CD14-positive monocyte (primary cell): ENCODE measurements at regions not wholly inside any gene's neighbourhood (a gene's known extent, or its start where the extent isn't known, plus 50 kb on each side); places are given as distances from the start of the nearest gene placed in this dataset.

Experiments used
- DNase-seq, 3 donors: peaks; one replicate each; pipeline ENCODE4 v3.0.0-alpha.2; 2011 to 2022
- H2AFZ ChIP-seq: 2 replicates; pipeline ENCODE4 v1.6.0; 2012; ENCODE audit warnings: mild to moderate bottlenecking, low read depth, low read length, inconsistent platforms; ENCODE audit not compliant: insufficient read depth, poor library complexity, severe bottlenecking
- H3K27ac ChIP-seq, 2 donors: 1 replicate in 1 of 2; 2 replicates in 1 of 2; pipeline ENCODE4 v1.5.1; 2012 to 2013; ENCODE audit warnings: low read length in 2 of 2, control low read depth in 1 of 2, inconsistent platforms in 1 of 2, low read depth in 1 of 2, mild to moderate bottlenecking in 1 of 2
- H3K27me3 ChIP-seq, 2 donors: one replicate each; pipeline versions ENCODE4 v1.6.0 to v1.6.1; 2011 to 2013; ENCODE audit warnings: low read length in 2 of 2; ENCODE audit not compliant: control insufficient read depth in 2 of 2, insufficient read depth in 2 of 2
- H3K36me3 ChIP-seq, 2 donors: replicated peaks in 1 of 2; 1 replicate in 1 of 2; 2 replicates in 1 of 2; pipeline versions ENCODE4 v1.5.1 to v1.6.1; 2012 to 2013; ENCODE audit warnings: low read length in 2 of 2, control low read depth in 1 of 2, inconsistent platforms in 1 of 2, mild to moderate bottlenecking in 1 of 2; ENCODE audit not compliant: insufficient read depth in 2 of 2, control insufficient read depth in 1 of 2
- H3K4me1 ChIP-seq, 2 donors: 1 replicate in 1 of 2; 2 replicates in 1 of 2; pipeline versions ENCODE4 v1.5.1 to v1.6.1; 2012 to 2013; ENCODE audit warnings: low read length in 2 of 2, control low read depth in 1 of 2, inconsistent platforms in 1 of 2, mild to moderate bottlenecking in 1 of 2, moderate library complexity in 1 of 2; ENCODE audit not compliant: insufficient read depth in 2 of 2, control insufficient read depth in 1 of 2
- H3K4me2 ChIP-seq: replicated peaks from 2 replicates; pipeline ENCODE3; 2012; ENCODE audit warnings: low read length, moderate library complexity, mild to moderate bottlenecking; ENCODE audit not compliant: poor library complexity, severe bottlenecking; ENCODE audit errors: extremely low read depth
- H3K4me3 ChIP-seq, 3 experiments: fragments of 200-600 bp in 1 of 3; sonication (generic) in 1 of 3; replicated peaks in 1 of 3; 1 replicate in 2 of 3; 2 replicates in 1 of 3; pipeline ENCODE4 v1.5.1; 2011 to 2013; ENCODE audit warnings: low read length in 3 of 3, mild to moderate bottlenecking in 3 of 3, control low read depth in 2 of 3, low read depth in 2 of 3, inconsistent platforms in 1 of 3, moderate library complexity in 1 of 3
- H3K79me2 ChIP-seq: 2 replicates; pipeline ENCODE4 v1.6.0; 2012; ENCODE audit warnings: mild to moderate bottlenecking, control low read depth, inconsistent platforms, low read length, moderate library complexity; ENCODE audit not compliant: insufficient read depth
- H3K9ac ChIP-seq: 2 replicates; pipeline ENCODE4 v1.6.0; 2017; ENCODE audit warnings: low read length, mild to moderate bottlenecking; ENCODE audit not compliant: insufficient read depth, poor library complexity, severe bottlenecking
- H3K9me3 ChIP-seq, 2 donors: replicated peaks in 1 of 2; 1 replicate in 1 of 2; 2 replicates in 1 of 2; pipeline versions ENCODE4 v1.5.1 to v1.6.1; 2012 to 2013; ENCODE audit warnings: low read length in 2 of 2, control low read depth in 1 of 2; ENCODE audit not compliant: control insufficient read depth in 1 of 2, insufficient read depth in 1 of 2
- H4K20me1 ChIP-seq: 2 replicates; pipeline ENCODE4 v1.6.0; 2012; ENCODE audit warnings: mild to moderate bottlenecking, low read length, control low read depth, moderate library complexity; ENCODE audit not compliant: insufficient read depth
- H3K27ac Mint-ChIP-seq, 7 donors: one replicate each; pipeline ENCODE4 v1.8.0; 2020; ENCODE audit warnings: mild to moderate bottlenecking in 7 of 7, mixed read lengths in 7 of 7, moderate library complexity in 6 of 7, inconsistent platforms in 2 of 7
- H3K27me3 Mint-ChIP-seq, 3 donors: one replicate each; pipeline ENCODE4 v1.8.0; 2021 to 2022; ENCODE audit warnings: low read depth in 3 of 3, mild to moderate bottlenecking in 3 of 3, mixed read lengths in 3 of 3, moderate library complexity in 3 of 3, inconsistent platforms in 1 of 3
- H3K36me3 Mint-ChIP-seq, 2 donors: one replicate each; pipeline ENCODE4 v1.8.0; 2020; ENCODE audit warnings: mixed read lengths in 2 of 2, inconsistent platforms in 1 of 2, mild to moderate bottlenecking in 1 of 2
- H3K4me1 Mint-ChIP-seq: one replicate; pipeline ENCODE4 v1.8.0; 2020; ENCODE audit warnings: mild to moderate bottlenecking, mixed read lengths
- H3K4me3 Mint-ChIP-seq, 2 donors: one replicate each; pipeline ENCODE4 v1.8.0; 2020; ENCODE audit warnings: mild to moderate bottlenecking in 2 of 2, mixed read lengths in 2 of 2, moderate library complexity in 1 of 2
- H3K9me3 Mint-ChIP-seq, 7 donors: one replicate each; pipeline ENCODE4 v1.8.0; 2020 to 2022; ENCODE audit warnings: mixed read lengths in 7 of 7, mild to moderate bottlenecking in 6 of 7, moderate library complexity in 6 of 7, inconsistent platforms in 2 of 7
- CTCF ChIP-seq: fragments of 200-600 bp; IDR thresholded peaks from one replicate; pipeline ENCODE4 v1.8.0; 2022; ENCODE audit warnings: antibody characterized with exemption, mild to moderate bottlenecking
- WGBS: methylation state at CpG from one replicate; pipeline ENCODE4 v1.1.5; 2013; ENCODE audit warnings: missing lambda C conversion rate; ENCODE audit not compliant: insufficient coverage; 5-methylcytosine and 5-hydroxymethylcytosine counted together
- intact Hi-C, 2 donors: fragments of 100-400 bp; cut with micrococcal nuclease; formaldehyde crosslinking; loops; one replicate each; pipeline versions ENCODE4 v1.15.0 to v1.15.1; 2023

GRCh38 chr22:22049684-22050083 lies 67.1 kb upstream of the TOP3B start:
- Histone ChIP-seq H3K9ac (no peak overlapping the region), H2AFZ (no peak overlapping the region), H3K4me2 (no peak overlapping the region), H3K27ac (no peak overlapping the region), H3K9me3 (no peaks in the 10 kb centered on the region), H3K36me3 (no peaks in the 10 kb centered on the region), H3K4me3 (no peak overlapping the region), H3K4me1 (no peaks in the 10 kb centered on the region), H4K20me1 (no peaks in the 10 kb centered on the region), H3K79me2 (no peaks in the 10 kb centered on the region), H3K27me3 (peaks cover 4 to 15% of the 10 kb centered on the region in 2 donors)
- no peaks in the 10 kb centered on the region for H3K4me1 Mint-ChIP-seq
- H3K4me3 Mint-ChIP-seq, result no peak overlapping the region
- no peak overlapping the region for H3K27ac Mint-ChIP-seq
- WGBS, result no CpG with 5 or more reads among the region's 1 CpG
- peaks cover 0 to 6% (median 2%) of the 10 kb centered on the region in 7 donors for H3K9me3 Mint-ChIP-seq
- intact Hi-C loops, result no loop called here
- H3K36me3 Mint-ChIP-seq, result no peaks in the 10 kb centered on the region
- DNase-seq, result no peak
- peaks cover 16 to 17% (median 17%) of the 10 kb centered on the region in 3 donors for H3K27me3 Mint-ChIP-seq
- TF ChIP-seq CTCF, result no peak

- Histone ChIP-seq H3K9me3 (no peaks in the 10 kb centered on the region), H3K4me1 (no peaks in the 10 kb centered on the region), H3K36me3 (no peaks in the 10 kb centered on the region), H3K79me2 (no peaks in the 10 kb centered on the region), H2AFZ (no peak overlapping the region), H3K27me3 (peaks cover 4 to 15% of the 10 kb centered on the region in 2 donors), H3K4me3 (no peak overlapping the region), H3K4me2 (no peak overlapping the region), H4K20me1 (no peaks in the 10 kb centered on the region), H3K9ac (no peak overlapping the region), H3K27ac (no peak overlapping the region)
- WGBS, result no CpG with 5 or more reads among the region's 2 CpGs
- peak overlapping the region in 1 of 2 donors; percentile 51 for H3K4me3 Mint-ChIP-seq
- no peaks in the 10 kb centered on the region for H3K4me1 Mint-ChIP-seq
- no peak for TF ChIP-seq CTCF
- peaks cover 10 to 16% (median 12%) of the 10 kb centered on the region in 3 donors for H3K27me3 Mint-ChIP-seq
- H3K36me3 Mint-ChIP-seq, result no peaks in the 10 kb centered on the region
- DNase-seq, result no peak
- H3K27ac Mint-ChIP-seq, result no peak overlapping the region
- intact Hi-C loops, result no loop called here
- H3K9me3 Mint-ChIP-seq, result peaks cover 0 to 6% (median 2%) of the 10 kb centered on the region in 7 donors
These were observed 66.5 kb upstream of the TOP3B start for GRCh38 chr22:22048981-22049531.
